ENCODE measurements at regions not wholly inside any gene's neighbourhood (a gene's known extent, or its start where the extent isn't known, plus 50 kb on each side); places are given as distances from the start of the nearest gene placed in this dataset.

DNA sequence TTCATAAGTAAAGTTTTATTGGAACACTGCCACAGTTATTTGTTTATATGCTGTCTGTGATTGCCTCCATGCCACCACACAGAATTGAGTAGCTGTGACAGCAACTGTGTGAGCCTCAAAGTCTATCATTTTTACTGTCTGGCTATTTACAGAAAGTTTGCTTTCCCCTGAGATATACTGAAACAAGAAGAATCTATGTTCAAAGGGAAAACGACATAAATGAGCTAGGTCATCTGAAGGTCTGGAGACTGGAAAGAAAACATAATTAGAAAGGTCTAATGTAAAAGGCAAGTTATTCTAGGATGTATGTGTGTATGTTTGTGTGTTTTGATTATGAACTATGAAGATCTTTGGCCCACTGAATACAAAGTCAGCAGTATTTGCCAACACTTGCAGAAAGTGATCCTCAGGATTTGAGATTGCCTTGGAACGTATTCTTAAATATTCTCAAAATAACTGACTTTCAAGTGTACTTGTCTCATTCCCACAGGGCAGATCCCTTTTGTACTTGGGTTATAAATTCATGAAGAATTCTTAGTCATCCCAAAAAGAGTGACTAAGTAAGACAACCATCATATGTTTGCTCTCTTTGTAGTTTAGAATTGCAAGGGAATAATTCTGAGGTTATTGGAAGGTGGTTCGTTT, 677.7 kb downstream of the DOK5 start:
- Histone ChIP-seq H3K36me3 (ENCODE audit: insufficient read depth) (peaks cover 22% of the 10 kb centered on the region; the same call in 1 of the 2 replicates), H3K27ac (ENCODE audit: low read depth) (no peak overlapping the region), H2AFZ (no peak overlapping the region), H3K79me2 (replicated peaks; ENCODE audit: insufficient read depth) (no peaks in the 10 kb centered on the region), H3K4me3 (no peak overlapping the region), H3K4me1 (ENCODE audit: insufficient read depth) (no peaks in the 10 kb centered on the region), H3F3A (replicated peaks; ENCODE audit: low read depth) (no peaks in the 10 kb centered on the region), H3K9me2 (ENCODE audit: insufficient read depth) (no peaks in the 10 kb centered on the region), H4K20me1 (replicated peaks; ENCODE audit: insufficient read depth) (no peaks in the 10 kb centered on the region), H3K27me3 (ENCODE audit: insufficient read depth) (no peaks in the 10 kb centered on the region), H3K4me2 (no peak overlapping the region)
- TF ChIP-seq ZNF114 (CRISPR knock-in tag; IDR thresholded peaks at IDR 0.05) (no peak), EZH2phosphoT487 (IDR thresholded peaks at IDR 0.05; ENCODE audit: unreplicated experiment) (no peak), ZNF331 (CRISPR knock-in tag; IDR thresholded peaks at IDR 0.05; ENCODE audit: low read depth) (no peak), EZH2 (IDR thresholded peaks at IDR 0.05; ENCODE audit: low read depth, unreplicated experiment) (no peak), NANOG (IDR thresholded peaks at IDR 0.05; ENCODE audit: borderline replicate concordance) (no peak)
- TF ChIP-seq, protein P1, sequence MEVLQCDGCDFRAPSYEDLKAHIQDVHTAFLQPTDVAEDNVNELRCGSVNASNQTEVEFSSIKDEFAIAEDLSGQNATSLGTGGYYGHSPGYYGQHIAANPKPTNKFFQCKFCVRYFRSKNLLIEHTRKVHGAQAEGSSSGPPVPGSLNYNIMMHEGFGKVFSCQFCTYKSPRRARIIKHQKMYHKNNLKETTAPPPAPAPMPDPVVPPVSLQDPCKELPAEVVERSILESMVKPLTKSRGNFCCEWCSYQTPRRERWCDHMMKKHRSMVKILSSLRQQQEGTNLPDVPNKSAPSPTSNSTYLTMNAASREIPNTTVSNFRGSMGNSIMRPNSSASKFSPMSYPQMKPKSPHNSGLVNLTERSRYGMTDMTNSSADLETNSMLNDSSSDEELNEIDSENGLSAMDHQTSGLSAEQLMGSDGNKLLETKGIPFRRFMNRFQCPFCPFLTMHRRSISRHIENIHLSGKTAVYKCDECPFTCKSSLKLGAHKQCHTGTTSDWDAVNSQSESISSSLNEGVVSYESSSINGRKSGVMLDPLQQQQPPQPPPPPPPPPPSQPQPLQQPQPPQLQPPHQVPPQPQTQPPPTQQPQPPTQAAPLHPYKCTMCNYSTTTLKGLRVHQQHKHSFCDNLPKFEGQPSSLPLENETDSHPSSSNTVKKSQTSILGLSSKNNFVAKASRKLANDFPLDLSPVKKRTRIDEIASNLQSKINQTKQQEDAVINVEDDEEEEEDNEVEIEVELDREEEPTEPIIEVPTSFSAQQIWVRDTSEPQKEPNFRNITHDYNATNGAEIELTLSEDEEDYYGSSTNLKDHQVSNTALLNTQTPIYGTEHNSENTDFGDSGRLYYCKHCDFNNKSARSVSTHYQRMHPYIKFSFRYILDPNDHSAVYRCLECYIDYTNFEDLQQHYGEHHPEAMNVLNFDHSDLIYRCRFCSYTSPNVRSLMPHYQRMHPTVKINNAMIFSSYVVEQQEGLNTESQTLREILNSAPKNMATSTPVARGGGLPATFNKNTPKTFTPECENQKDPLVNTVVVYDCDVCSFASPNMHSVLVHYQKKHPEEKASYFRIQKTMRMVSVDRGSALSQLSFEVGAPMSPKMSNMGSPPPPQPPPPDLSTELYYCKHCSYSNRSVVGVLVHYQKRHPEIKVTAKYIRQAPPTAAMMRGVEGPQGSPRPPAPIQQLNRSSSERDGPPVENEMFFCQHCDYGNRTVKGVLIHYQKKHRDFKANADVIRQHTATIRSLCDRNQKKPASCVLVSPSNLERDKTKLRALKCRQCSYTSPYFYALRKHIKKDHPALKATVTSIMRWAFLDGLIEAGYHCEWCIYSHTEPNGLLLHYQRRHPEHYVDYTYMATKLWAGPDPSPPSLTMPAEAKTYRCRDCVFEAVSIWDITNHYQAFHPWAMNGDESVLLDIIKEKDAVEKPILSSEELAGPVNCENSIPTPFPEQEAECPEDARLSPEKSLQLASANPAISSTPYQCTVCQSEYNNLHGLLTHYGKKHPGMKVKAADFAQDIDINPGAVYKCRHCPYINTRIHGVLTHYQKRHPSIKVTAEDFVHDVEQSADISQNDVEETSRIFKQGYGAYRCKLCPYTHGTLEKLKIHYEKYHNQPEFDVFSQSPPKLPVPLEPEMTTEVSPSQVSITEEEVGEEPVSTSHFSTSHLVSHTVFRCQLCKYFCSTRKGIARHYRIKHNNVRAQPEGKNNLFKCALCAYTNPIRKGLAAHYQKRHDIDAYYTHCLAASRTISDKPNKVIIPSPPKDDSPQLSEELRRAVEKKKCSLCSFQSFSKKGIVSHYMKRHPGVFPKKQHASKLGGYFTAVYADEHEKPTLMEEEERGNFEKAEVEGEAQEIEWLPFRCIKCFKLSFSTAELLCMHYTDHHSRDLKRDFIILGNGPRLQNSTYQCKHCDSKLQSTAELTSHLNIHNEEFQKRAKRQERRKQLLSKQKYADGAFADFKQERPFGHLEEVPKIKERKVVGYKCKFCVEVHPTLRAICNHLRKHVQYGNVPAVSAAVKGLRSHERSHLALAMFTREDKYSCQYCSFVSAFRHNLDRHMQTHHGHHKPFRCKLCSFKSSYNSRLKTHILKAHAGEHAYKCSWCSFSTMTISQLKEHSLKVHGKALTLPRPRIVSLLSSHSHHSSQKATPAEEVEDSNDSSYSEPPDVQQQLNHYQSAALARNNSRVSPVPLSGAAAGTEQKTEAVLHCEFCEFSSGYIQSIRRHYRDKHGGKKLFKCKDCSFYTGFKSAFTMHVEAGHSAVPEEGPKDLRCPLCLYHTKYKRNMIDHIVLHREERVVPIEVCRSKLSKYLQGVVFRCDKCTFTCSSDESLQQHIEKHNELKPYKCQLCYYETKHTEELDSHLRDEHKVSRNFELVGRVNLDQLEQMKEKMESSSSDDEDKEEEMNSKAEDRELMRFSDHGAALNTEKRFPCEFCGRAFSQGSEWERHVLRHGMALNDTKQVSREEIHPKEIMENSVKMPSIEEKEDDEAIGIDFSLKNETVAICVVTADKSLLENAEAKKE (CRISPR knock-in tag; IDR thresholded peaks at IDR 0.05) = no peak
- TF ChIP-seq, protein P2, sequence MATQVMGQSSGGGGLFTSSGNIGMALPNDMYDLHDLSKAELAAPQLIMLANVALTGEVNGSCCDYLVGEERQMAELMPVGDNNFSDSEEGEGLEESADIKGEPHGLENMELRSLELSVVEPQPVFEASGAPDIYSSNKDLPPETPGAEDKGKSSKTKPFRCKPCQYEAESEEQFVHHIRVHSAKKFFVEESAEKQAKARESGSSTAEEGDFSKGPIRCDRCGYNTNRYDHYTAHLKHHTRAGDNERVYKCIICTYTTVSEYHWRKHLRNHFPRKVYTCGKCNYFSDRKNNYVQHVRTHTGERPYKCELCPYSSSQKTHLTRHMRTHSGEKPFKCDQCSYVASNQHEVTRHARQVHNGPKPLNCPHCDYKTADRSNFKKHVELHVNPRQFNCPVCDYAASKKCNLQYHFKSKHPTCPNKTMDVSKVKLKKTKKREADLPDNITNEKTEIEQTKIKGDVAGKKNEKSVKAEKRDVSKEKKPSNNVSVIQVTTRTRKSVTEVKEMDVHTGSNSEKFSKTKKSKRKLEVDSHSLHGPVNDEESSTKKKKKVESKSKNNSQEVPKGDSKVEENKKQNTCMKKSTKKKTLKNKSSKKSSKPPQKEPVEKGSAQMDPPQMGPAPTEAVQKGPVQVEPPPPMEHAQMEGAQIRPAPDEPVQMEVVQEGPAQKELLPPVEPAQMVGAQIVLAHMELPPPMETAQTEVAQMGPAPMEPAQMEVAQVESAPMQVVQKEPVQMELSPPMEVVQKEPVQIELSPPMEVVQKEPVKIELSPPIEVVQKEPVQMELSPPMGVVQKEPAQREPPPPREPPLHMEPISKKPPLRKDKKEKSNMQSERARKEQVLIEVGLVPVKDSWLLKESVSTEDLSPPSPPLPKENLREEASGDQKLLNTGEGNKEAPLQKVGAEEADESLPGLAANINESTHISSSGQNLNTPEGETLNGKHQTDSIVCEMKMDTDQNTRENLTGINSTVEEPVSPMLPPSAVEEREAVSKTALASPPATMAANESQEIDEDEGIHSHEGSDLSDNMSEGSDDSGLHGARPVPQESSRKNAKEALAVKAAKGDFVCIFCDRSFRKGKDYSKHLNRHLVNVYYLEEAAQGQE (IDR thresholded peaks at IDR 0.05; ENCODE audit: unreplicated experiment) = no peak
- Mint-ChIP-seq H3K27me3 (ENCODE audit: insufficient read depth, low read depth, poor library complexity) (no peaks in the 10 kb centered on the region), H3K9me3 (peaks cover 95% of the 10 kb centered on the region), H3K36me3 (ENCODE audit: low read depth) (peaks cover 23% of the 10 kb centered on the region), H3K4me3 (no peak overlapping the region), H3K27ac (no peak overlapping the region), H3K4me1 (no peaks in the 10 kb centered on the region)
- DNase-seq (ENCODE audit: low spot score) (no peak), ATAC-seq (no peak)

Measured in GM23338 (cell line).